Fibroblast of gingiva (primary cell): ENCODE measurements at regions not wholly inside any gene's neighbourhood (a gene's known extent, or its start where the extent isn't known, plus 50 kb on each side); places are given as distances from the start of the nearest gene placed in this dataset.

ENCODE experiments used
- DNase-seq: peaks from one replicate; pipeline ENCODE4 v3.0.0-alpha.2; 2011; ENCODE audit warnings: low read depth

GRCh38 chr4:153034681-153035080, 98.6 kb downstream of the FHDC1 start:
- DNase-seq, result no peak

- DNase-seq, result peak; percentile 10
These were observed 100.9 kb downstream of the FHDC1 start for GRCh38 chr4:153036931-153037482.

GRCh38 chr4:153038623-153039311, 102.6 kb downstream of the FHDC1 start:
- DNase-seq, result no peak

GRCh38 chr4:153039542-153040185, 103.5 kb downstream of the FHDC1 start:
- DNase-seq, result no peak

- no peak for DNase-seq
These were observed 104.6 kb downstream of the FHDC1 start for GRCh38 chr4:153040677-153041076.

- peak; percentile 15 for DNase-seq
These were observed 107.9 kb downstream of the FHDC1 start for GRCh38 chr4:153044036-153044435.

GRCh38 chr4:153045111-153045982, 109.2 kb downstream of the FHDC1 start:
- DNase-seq, result no peak

- no peak for DNase-seq
These were observed 122.5 kb downstream of the FHDC1 start for GRCh38 chr4:153058671-153059060.

- no peak for DNase-seq
These were observed 124.1 kb downstream of the FHDC1 start for GRCh38 chr4:153060196-153060595.

GRCh38 chr4:153061971-153062370, 125.8 kb downstream of the FHDC1 start:
- DNase-seq, result no peak

- no peak for DNase-seq
These were observed 126.6 kb downstream of the FHDC1 start for GRCh38 chr4:153062652-153063168.

GRCh38 chr4:153063490-153063889, 127.4 kb downstream of the FHDC1 start:
- no peak for DNase-seq

GRCh38 chr4:153064571-153064970, 128.4 kb downstream of the FHDC1 start:
- DNase-seq, result no peak

- DNase-seq, result no peak
These were observed 129.2 kb downstream of the FHDC1 start for GRCh38 chr4:153065276-153065675.

- no peak for DNase-seq
These were observed 131.3 kb downstream of the FHDC1 start for GRCh38 chr4:153067376-153067775.

GRCh38 chr4:153068751-153069150, 132.6 kb downstream of the FHDC1 start:
- DNase-seq, result no peak

- DNase-seq, result no peak
These were observed 132.2 kb upstream of the TRIM2 start for GRCh38 chr4:153071958-153072598.

- no peak for DNase-seq
These were observed 131.6 kb upstream of the TRIM2 start for GRCh38 chr4:153072661-153073060.

- no peak for DNase-seq
These were observed 129.8 kb upstream of the TRIM2 start for GRCh38 chr4:153074486-153074885.

- DNase-seq, result no peak
These were observed 129.2 kb upstream of the TRIM2 start for GRCh38 chr4:153074936-153075630.

GRCh38 chr4:153075836-153076518, 128.3 kb upstream of the TRIM2 start:
- DNase-seq, result no peak
